HepG2 (cell line): ENCODE measurements at regions not wholly inside any gene's neighbourhood (a gene's known extent, or its start where the extent isn't known, plus 50 kb on each side); places are given as distances from the start of the nearest gene placed in this dataset.
A peak's percentile ranks its signal among the peaks of the same experiment; 100 is the strongest.

Experiments
- ATAC-seq: fragments of 200-7000 bp; cut with Tn5 transposase; 3 replicates; pipeline ENCODE4 v1.9.1; 2020; ENCODE audit warnings: mild to moderate bottlenecking, moderate library complexity
- BruUV-seq: library from RNA; stranded (reverse); fragments of 400-500 nt; replicated peaks from 2 replicates; lab custom pipeline; 2021; lab: Mats Ljungman, UMichigan
- CTCF ChIA-PET: fragments of 300-600 bp; formaldehyde crosslinking; extraction: SDS; loops from one replicate; lab custom pipeline; 2021; ENCODE audit warnings: low total read pairs, inconsistent platforms, low intra/inter-chr PET ratio; lab: Yijun Ruan, JAX
- POLR2A ChIA-PET: fragments of 350-600 bp; sonication (Branson Sonifier 250); formaldehyde crosslinking; loops from one replicate; lab custom pipeline; 2020; ENCODE audit warnings: antibody characterized with exemption, inconsistent platforms; lab: Yijun Ruan, JAX
- DNase-seq: peaks from one replicate; pipeline ENCODE4 v3.0.0-alpha.2; 2015; ENCODE audit warnings: low spot score
- FAIRE-seq: peaks from 3 replicates; lab custom pipeline; 2011; peaks lifted over from hg19 to GRCh38; lab: Jason Lieb, UNC
- H2AFZ ChIP-seq: one replicate; pipeline ENCODE4 v1.6.1; 2011; ENCODE audit warnings: low read length, inconsistent platforms
- H3K27ac ChIP-seq: fragments of 300-600 bp; 3 replicates; pipeline ENCODE4 v1.8.0; 2011; ENCODE audit warnings: mixed run types, mild to moderate bottlenecking, mixed read lengths, low read length, inconsistent platforms; ENCODE audit not compliant: insufficient read depth; ENCODE audit errors: extremely low read length
- H3K27me3 ChIP-seq, 2 experiments: fragments of 200-600 bp in 1 of 2; 2 replicates in 1 of 2; 3 replicates in 1 of 2; pipeline versions ENCODE4 v1.6.0 to v1.8.0; 2011; ENCODE audit warnings: low read length in 2 of 2, mild to moderate bottlenecking in 2 of 2, moderate library complexity in 2 of 2, inconsistent platforms in 1 of 2; ENCODE audit not compliant: insufficient read depth in 2 of 2, control insufficient read depth in 1 of 2
- H3K36me3 ChIP-seq, 2 experiments: fragments of 200-600 bp in 1 of 2; replicated peaks in 1 of 2; 2 replicates in 1 of 2; 3 replicates in 1 of 2; pipeline versions ENCODE4 v1.5.1 to v1.8.0; 2011; ENCODE audit warnings: low read length in 2 of 2, inconsistent platforms in 1 of 2; ENCODE audit not compliant: insufficient read depth in 2 of 2, control insufficient read depth in 1 of 2
- H3K4me1 ChIP-seq: 2 replicates; pipeline ENCODE4 v1.5.1; 2012; ENCODE audit warnings: low read length, inconsistent platforms; ENCODE audit not compliant: insufficient read depth
- H3K4me2 ChIP-seq: 2 replicates; pipeline ENCODE4 v1.6.0; 2011; ENCODE audit warnings: low read depth, low read length, inconsistent platforms
- H3K4me3 ChIP-seq, 3 experiments: fragments of 200-600 bp in 1 of 3; sonication (generic), shearing (Covaris generic) in 1 of 3; replicated peaks in 1 of 3; 2 replicates each; pipeline ENCODE4 v1.5.1; 2011 to 2016; ENCODE audit warnings: low read length in 3 of 3, inconsistent platforms in 2 of 3, low read depth in 2 of 3, mild to moderate bottlenecking in 2 of 3, control low read depth in 1 of 3, mixed read lengths in 1 of 3; ENCODE audit not compliant: insufficient read depth in 1 of 3
- H3K79me2 ChIP-seq: one replicate; pipeline ENCODE4 v1.6.1; 2011; ENCODE audit warnings: low read length, inconsistent platforms; ENCODE audit not compliant: insufficient read depth
- H3K9ac ChIP-seq: 2 replicates; pipeline ENCODE4 v1.6.0; 2011; ENCODE audit warnings: mild to moderate bottlenecking, low read depth, low read length, inconsistent platforms; ENCODE audit not compliant: insufficient read depth
- H3K9me3 ChIP-seq: 2 replicates; pipeline ENCODE4 v1.5.1; 2012; ENCODE audit warnings: mild to moderate bottlenecking, low read length
- H4K20me1 ChIP-seq: 2 replicates; pipeline ENCODE4 v1.6.0; 2011; ENCODE audit warnings: inconsistent platforms, mild to moderate bottlenecking, low read length, moderate library complexity; ENCODE audit not compliant: insufficient read depth
- CEBPB ChIP-seq: IDR thresholded peaks from 2 replicates; pipeline ENCODE4 v1.6.1; 2011; ENCODE audit warnings: low read depth, low read length, improper control_type of control experiment, borderline replicate concordance
- EHMT2 ChIP-seq: fragments of 200-600 bp; sonication (generic); IDR thresholded peaks from 2 replicates; pipeline ENCODE4 v1.7.0; 2017; ENCODE audit warnings: antibody characterized with exemption, low read depth, low read length, borderline replicate concordance
- EP300 ChIP-seq, 3 experiments: sonication (generic) in 1 of 3; formaldehyde crosslinking in 1 of 3; IDR thresholded peaks; 2 replicates each; pipeline versions ENCODE4 v1.5.1 to v1.6.1; 2011 to 2020; ENCODE audit warnings: low read depth in 2 of 3, low read length in 2 of 3, borderline replicate concordance in 1 of 3, improper control_type of control experiment in 1 of 3, mild to moderate bottlenecking in 1 of 3, missing genetic modification reagents in 1 of 3, moderate library complexity in 1 of 3
- EZH2 ChIP-seq: conservative IDR thresholded peaks from 2 replicates; pipeline ENCODE4 v1.6.1; 2012; ENCODE audit warnings: mild to moderate bottlenecking, low read depth, low read length, moderate library complexity
- FOXO1 ChIP-seq: sonication (generic); formaldehyde crosslinking; IDR thresholded peaks from 2 replicates; pipeline ENCODE4 v1.4.0; 2020; ENCODE audit warnings: missing genetic modification reagents
- HIC2 ChIP-seq: sonication (generic); formaldehyde crosslinking; IDR thresholded peaks from 2 replicates; pipeline ENCODE4 v1.9.0; 2022; ENCODE audit warnings: low read depth, missing genetic modification reagents
- MAFF ChIP-seq: IDR thresholded peaks from 2 replicates; pipeline ENCODE4 v1.6.1; 2011; ENCODE audit warnings: low read depth, low read length, improper control_type of control experiment
- MAFK ChIP-seq, 2 experiments: IDR thresholded peaks in 1 of 2; conservative IDR thresholded peaks in 1 of 2; 2 replicates each; pipeline ENCODE4 v1.6.1; 2011; ENCODE audit warnings: improper control_type of control experiment in 2 of 2, low read length in 2 of 2
- MLX ChIP-seq: IDR thresholded peaks from 2 replicates; pipeline ENCODE4 v1.6.1; 2016
- PHF8 ChIP-seq: sonication (generic); formaldehyde crosslinking; IDR thresholded peaks from 2 replicates; pipeline ENCODE4 v1.5.0; 2020; ENCODE audit warnings: missing genetic modification reagents
- PLSCR1 ChIP-seq: sonication (generic); formaldehyde crosslinking; IDR thresholded peaks from 2 replicates; pipeline ENCODE4 v1.5.0; 2020; ENCODE audit warnings: missing genetic modification reagents, mild to moderate bottlenecking, borderline replicate concordance
- SKI ChIP-seq: fragments of 450-650 bp; IDR thresholded peaks from one replicate; pipeline ENCODE4 v1.6.1; 2018; ENCODE audit warnings: mild to moderate bottlenecking; ENCODE audit not compliant: partially characterized antibody
- SYNCRIP ChIP-seq: fragments of 200-400 bp; formaldehyde crosslinking; IDR thresholded peaks from 2 replicates; pipeline ENCODE4 v1.6.1; 2018; ENCODE audit warnings: mild to moderate bottlenecking, low read depth, low read length; ENCODE audit not compliant: insufficient read depth
- XBP1 ChIP-seq: sonication (generic); formaldehyde crosslinking; IDR thresholded peaks from 2 replicates; pipeline ENCODE4 v1.5.0; 2020; ENCODE audit warnings: missing genetic modification reagents
- ZNF550 ChIP-seq: sonication (generic); formaldehyde crosslinking; IDR thresholded peaks from 2 replicates; pipeline ENCODE4 v1.4.0; 2020; ENCODE audit warnings: mild to moderate bottlenecking, missing genetic modification reagents, borderline replicate concordance
- WGBS: methylation state at CpG from one replicate; pipeline ENCODE4 v1.1.6; 2017; ENCODE audit warnings: low lambda C conversion rate; 5-methylcytosine and 5-hydroxymethylcytosine counted together
- in situ Hi-C: cut with HindIII; loops from 2 replicates; pipeline ENCODE4 v1.10.0; 2017; ENCODE audit warnings: low pct_unique_long_range_greater_than_20kb; ENCODE audit not compliant: extremely low pct_ligation_motif_present
- intact Hi-C: fragments of 100-400 bp; cut with micrococcal nuclease; formaldehyde crosslinking; loops from one replicate; pipeline ENCODE4 v1.10.0; 2022; ENCODE audit not compliant: unreplicated experiment

- DNase-seq (no peak), FAIRE-seq (no peak), ATAC-seq (no peak)
- BruUV-seq: no TSS peak
- H3K36me3 ChIP-seq: no peaks in the 10 kb centered on the region
- no peak overlapping the region for H3K4me3 ChIP-seq
- H3K4me1 ChIP-seq: no peaks in the 10 kb centered on the region
- H3K79me2 ChIP-seq: no peaks in the 10 kb centered on the region
- WGBS: 69% methylated on average over 5 of the region's 5 CpGs
- no peaks in the 10 kb centered on the region for H4K20me1 ChIP-seq
- H3K4me2 ChIP-seq: no peak overlapping the region
- H3K27ac ChIP-seq: no peak overlapping the region
- in situ Hi-C loops: no loop called here
- POLR2A ChIA-PET: no interaction called here
- H3K9ac ChIP-seq: no peak overlapping the region
- no peaks in the 10 kb centered on the region for H3K9me3 ChIP-seq
- no peak overlapping the region for H2AFZ ChIP-seq
- CTCF ChIA-PET: no interaction called here
- no peak for TF ChIP-seq FOXO1 (CRISPR knock-in tag)
- H3K27me3 ChIP-seq: no peaks in the 10 kb centered on the region
- intact Hi-C loops: no loop called here
Measured at GRCh38 chr3:59126446-59126845, 76.6 kb upstream of the CFAP20DC start.

- Histone ChIP-seq H3K4me1 (no peaks in the 10 kb centered on the region), H4K20me1 (no peaks in the 10 kb centered on the region), H3K27me3 (no peaks in the 10 kb centered on the region), H3K4me2 (no peak overlapping the region), H2AFZ (no peak overlapping the region), H3K4me3 (no peak overlapping the region), H3K9me3 (no peaks in the 10 kb centered on the region), H3K36me3 (no peaks in the 10 kb centered on the region), H3K79me2 (no peaks in the 10 kb centered on the region), H3K27ac (no peak overlapping the region), H3K9ac (no peak overlapping the region)
- ATAC-seq: no peak
- ChIA-PET POLR2A (no interaction called here), CTCF (no interaction called here)
- no TSS peak for BruUV-seq
- no peak for FAIRE-seq
- intact Hi-C loops: no loop called here
- DNase-seq: no peak
- 45% methylated on average over 7 of the region's 7 CpGs for WGBS
- in situ Hi-C loops: no loop called here
- TF ChIP-seq SKI (no peak), MLX (CRISPR knock-in tag) (no peak), XBP1 (CRISPR knock-in tag) (no peak), EHMT2 (no peak), EP300 (IDR thresholded peaks at IDR 0.05; ENCODE audit: low read depth in 2 of 2, low read length in 2 of 2) (no peak), EP300 (CRISPR knock-in tag; IDR thresholded peaks at IDR 0.05; ENCODE audit: borderline replicate concordance) (no peak), MAFK (conservative IDR thresholded peaks at IDR 0.05 in 1 of 2, IDR thresholded peaks at IDR 0.05 in 1 of 2; ENCODE audit: low read length in 2 of 2) (peak; percentile 61 to 73), HIC2 (CRISPR knock-in tag) (no peak), ZNF550 (no peak), PLSCR1 (CRISPR knock-in tag) (no peak), SYNCRIP (no peak), EZH2 (no peak), PHF8 (CRISPR knock-in tag) (no peak), CEBPB (no peak), MAFF (peak; percentile 71)
Measured at GRCh38 chr3:59121346-59122144, 71.7 kb upstream of the CFAP20DC start.
